PC-3 (cell line): ENCODE measurements at regions not wholly inside any gene's neighbourhood (a gene's known extent, or its start where the extent isn't known, plus 50 kb on each side); places are given as distances from the start of the nearest gene placed in this dataset.

Experiments used
- CTCF ChIP-seq: fragments of 300-600 bp; sonication (generic); conservative IDR thresholded peaks from 2 replicates; pipeline ENCODE4 v1.5.1; 2017; ENCODE audit warnings: antibody characterized with exemption, low read depth, mild to moderate bottlenecking, low read length
- EZH2 ChIP-seq: fragments of 300-600 bp; sonication (generic); IDR thresholded peaks from one replicate; pipeline ENCODE4 v1.6.1; 2017; ENCODE audit warnings: antibody characterized with exemption, mild to moderate bottlenecking, low read length; ENCODE audit not compliant: unreplicated experiment
- EZH2phosphoT487 ChIP-seq: fragments of 300-600 bp; sonication (generic); IDR thresholded peaks from 2 replicates; pipeline ENCODE4 v1.6.1; 2018; ENCODE audit warnings: mild to moderate bottlenecking, antibody characterized with exemption, low read length, borderline replicate concordance

- TF ChIP-seq CTCF: no peak
- no peak for TF ChIP-seq EZH2phosphoT487
- no peak for TF ChIP-seq EZH2
These were observed 415.5 kb upstream of the ARPP21 start for GRCh38 chr3:35223632-35224394.
